A549 (cell line): ENCODE measurements at regions not wholly inside any gene's neighbourhood (a gene's known extent, or its start where the extent isn't known, plus 50 kb on each side); places are given as distances from the start of the nearest gene placed in this dataset.

ENCODE experiments used
- ATAC-seq, 2 experiments: fragments of 200-7000 bp in 1 of 2; fragments of >200 bp in 1 of 2; cut with Nextera tagmentation in 1 of 2; cut with Tn5 transposase in 1 of 2; 3 replicates each; pipeline versions ENCODE4 v1.8.0 to v1.9.1; 2018 to 2020; ENCODE audit warnings: mild to moderate bottlenecking in 1 of 2, moderate library complexity in 1 of 2
- CTCF ChIA-PET: fragments of 300-600 bp; sonication (Branson Sonifier 250); formaldehyde crosslinking; extraction: SDS; loops from one replicate; lab custom pipeline; 2021; ENCODE audit warnings: antibody characterized with exemption, inconsistent platforms; lab: Yijun Ruan, JAX
- POLR2A ChIA-PET: fragments of 350-600 bp; formaldehyde crosslinking; extraction: SDS; loops from one replicate; lab custom pipeline; 2021; ENCODE audit warnings: antibody characterized with exemption, inconsistent platforms; lab: Yijun Ruan, JAX
- DNase-seq, 2 experiments: peaks; one replicate each; pipeline versions ENCODE4 v3.0.0 to v3.0.0-alpha.2; 2011 to 2016; ENCODE audit warnings: low read depth in 1 of 2, low spot score in 1 of 2
- FAIRE-seq: peaks from 2 replicates; lab custom pipeline; 2011; peaks lifted over from hg19 to GRCh38; lab: Jason Lieb, UNC
- H3K27ac ChIP-seq, 2 experiments: fragments of >200 bp; sonication (Bioruptor Twin); formaldehyde crosslinking; 3 replicates each; pipeline ENCODE4 v1.5.1; 2016 to 2017
- H3K4me1 ChIP-seq: fragments of >200 bp; sonication (Bioruptor Twin); formaldehyde crosslinking; 3 replicates; pipeline ENCODE4 v1.6.1; 2016
- H3K4me2 ChIP-seq: fragments of >200 bp; sonication (Bioruptor Twin); formaldehyde crosslinking; 3 replicates; pipeline ENCODE4 v1.6.1; 2016
- H3K4me3 ChIP-seq: fragments of >200 bp; sonication (Bioruptor Twin); formaldehyde crosslinking; 3 replicates; pipeline ENCODE4 v1.5.1; 2016
- H3K9me3 ChIP-seq: fragments of >200 bp; sonication (Bioruptor Twin); formaldehyde crosslinking; 3 replicates; pipeline ENCODE4 v1.6.1; 2016
- CBX8 ChIP-seq: fragments of 200-600 bp; sonication (generic); IDR thresholded peaks from 2 replicates; pipeline ENCODE4 v1.6.1; 2016
- CHD4 ChIP-seq: fragments of 200-600 bp; sonication (generic); IDR thresholded peaks from 2 replicates; pipeline ENCODE4 v1.6.1; 2016; ENCODE audit warnings: antibody characterized with exemption, mild to moderate bottlenecking, borderline replicate concordance
- CTCF ChIP-seq: fragments of >200 bp; sonication (Bioruptor Twin); formaldehyde crosslinking; IDR thresholded peaks from 3 replicates; pipeline ENCODE4 v1.5.1; 2016
- EHF ChIP-seq: fragments of 250-450 bp; sonication (Bioruptor Pico); IDR thresholded peaks from 2 replicates; pipeline ENCODE4 v1.5.0; 2020; ENCODE audit warnings: mild to moderate bottlenecking
- EP300 ChIP-seq, 2 experiments: fragments of >200 bp; sonication (Bioruptor Twin); formaldehyde crosslinking; IDR thresholded peaks; 2 replicates in 1 of 2; 3 replicates in 1 of 2; pipeline ENCODE4 v1.6.1; 2016 to 2017
- FOSB ChIP-seq: fragments of 250-450 bp; sonication (Bioruptor Pico); IDR thresholded peaks from 2 replicates; pipeline ENCODE4 v1.5.0; 2020; ENCODE audit warnings: mild to moderate bottlenecking, moderate library complexity
- HEYL ChIP-seq: fragments of 250-450 bp; sonication (Bioruptor Pico); IDR thresholded peaks from 2 replicates; pipeline ENCODE4 v1.8.0; 2021; ENCODE audit warnings: mild to moderate bottlenecking, moderate library complexity
- JUN ChIP-seq, 2 experiments: fragments of >200 bp; sonication (Bioruptor Twin); formaldehyde crosslinking; IDR thresholded peaks; 2 replicates in 1 of 2; 3 replicates in 1 of 2; pipeline ENCODE4 v1.6.1; 2016 to 2017
- JUNB ChIP-seq: fragments of >200 bp; sonication (Bioruptor Twin); formaldehyde crosslinking; IDR thresholded peaks from 2 replicates; pipeline ENCODE4 v1.6.1; 2016
- KDM5A ChIP-seq: fragments of 200-600 bp; sonication (generic); IDR thresholded peaks from 2 replicates; pipeline ENCODE4 v1.6.1; 2016; ENCODE audit warnings: antibody characterized with exemption, mild to moderate bottlenecking
- NPAS2 ChIP-seq: fragments of 250-450 bp; sonication (Bioruptor Pico); IDR thresholded peaks from 2 replicates; pipeline ENCODE4 v1.8.0; 2022; ENCODE audit warnings: mild to moderate bottlenecking, moderate library complexity, borderline replicate concordance
- NR3C1 ChIP-seq: fragments of >200 bp; sonication (Bioruptor Twin); formaldehyde crosslinking; IDR thresholded peaks from 3 replicates; pipeline ENCODE4 v1.6.1; 2017
- POLR2A ChIP-seq: IDR thresholded peaks from 2 replicates; pipeline ENCODE4 v1.6.1; 2012; ENCODE audit warnings: mild to moderate bottlenecking, low read length
- REST ChIP-seq: fragments of 200-600 bp; sonication (generic); IDR thresholded peaks from 2 replicates; pipeline ENCODE4 v1.6.1; 2016; ENCODE audit warnings: antibody characterized with exemption, mild to moderate bottlenecking, moderate library complexity
- RFX5 ChIP-seq: fragments of 450-650 bp; IDR thresholded peaks from 2 replicates; pipeline ENCODE4 v1.7.1; 2014; ENCODE audit warnings: antibody characterized with exemption, mild to moderate bottlenecking, moderate library complexity
- SMC3 ChIP-seq: fragments of >200 bp; sonication (Bioruptor Twin); formaldehyde crosslinking; IDR thresholded peaks from 3 replicates; pipeline ENCODE4 v1.6.1; 2018; ENCODE audit warnings: inconsistent platforms
- TP53 ChIP-seq: fragments of 250-450 bp; sonication (Bioruptor Pico); IDR thresholded peaks from 2 replicates; pipeline ENCODE4 v1.5.0; 2021; ENCODE audit warnings: mild to moderate bottlenecking, moderate library complexity
- ZFP36 ChIP-seq: fragments of 450-650 bp; IDR thresholded peaks from 2 replicates; pipeline ENCODE4 v1.6.1; 2014; ENCODE audit warnings: borderline replicate concordance; ENCODE audit not compliant: partially characterized antibody
- ZNF302 ChIP-seq: fragments of 250-450 bp; sonication (Bioruptor Pico); IDR thresholded peaks from 2 replicates; pipeline ENCODE4 v1.9.0; 2021; ENCODE audit warnings: inconsistent platforms, mild to moderate bottlenecking, moderate library complexity
- WGBS: methylation state at CpG from one replicate; pipeline ENCODE4 v1.1.6; 2017; ENCODE audit errors: missing lambda C conversion rate; 5-methylcytosine and 5-hydroxymethylcytosine counted together

- H3K9me3 ChIP-seq: peaks cover 7% of the 10 kb centered on the region; the same call in 1 of the 3 replicates
- TF ChIP-seq FOSB (CRISPR knock-in tag): no peak
- ATAC-seq (no peak), DNase-seq (no peak), FAIRE-seq (no peak)
- H3K4me1 ChIP-seq: peaks cover 8% of the 10 kb centered on the region
- no peak overlapping the region for H3K4me2 ChIP-seq
- no peak overlapping the region for H3K27ac ChIP-seq
- ChIA-PET CTCF (interaction anchor here (1.0 kb wide), 1 partner anchor 13 kb away, joined by 3 read pairs; no protein-coding TSS in a partner anchor), POLR2A (no interaction called here)
- H3K4me3 ChIP-seq: no peak overlapping the region
- 91% methylated on average over 3 of the region's 3 CpGs for whole genome bisulfite sequencing
These were observed 101.6 kb downstream of the BCL2L11 start for GRCh38 chr2:111222204-111222866.

GRCh38 chr2:111225856-111226255 lies 105.1 kb downstream of the BCL2L11 start:
- no peak overlapping the region for H3K4me2 ChIP-seq
- H3K4me3 ChIP-seq: no peak overlapping the region
- no peak for DNase-seq
- no peak for FAIRE-seq
- H3K9me3 ChIP-seq: peaks cover 17% of the 10 kb centered on the region; the same call in 2 of the 3 replicates
- CTCF ChIA-PET: no interaction called here
- H3K27ac ChIP-seq: no peak overlapping the region
- POLR2A ChIA-PET: no interaction called here
- 93% methylated on average over 3 of the region's 3 CpGs for WGBS
- TF ChIP-seq CTCF (no peak), NR3C1 (no peak), SMC3 (no peak), REST (no peak), TP53 (CRISPR knock-in tag) (no peak), CBX8 (no peak), JUN (IDR thresholded peaks at IDR 0.05) (no peak), HEYL (CRISPR knock-in tag) (no peak), KDM5A (no peak), EP300 (IDR thresholded peaks at IDR 0.05) (no peak), ZFP36 (no peak), POLR2A (no peak), RFX5 (no peak), JUNB (no peak), NPAS2 (no peak), CHD4 (no peak)
- no peak for ATAC-seq
- peaks cover 8% of the 10 kb centered on the region; the same call in 1 of the 3 replicates for H3K4me1 ChIP-seq

GRCh38 chr2:111226876-111227700 lies 106.4 kb downstream of the BCL2L11 start:
- no peak for FAIRE-seq
- ATAC-seq: no peak
- Histone ChIP-seq H3K27ac (no peak overlapping the region), H3K4me3 (no peak overlapping the region), H3K4me2 (no peak overlapping the region), H3K9me3 (peaks cover 18% of the 10 kb centered on the region; the same call in 2 of the 3 replicates), H3K4me1 (peaks cover 8% of the 10 kb centered on the region; the same call in 1 of the 3 replicates)
- DNase-seq: no peak
- 86% methylated on average over 6 of the region's 6 CpGs for WGBS
- ChIA-PET POLR2A (no interaction called here), CTCF (interaction anchor here (0.9 kb wide), 1 partner anchor 9 kb away, joined by 3 read pairs; no protein-coding TSS in a partner anchor)
- TF ChIP-seq EHF (CRISPR knock-in tag) (no peak), ZNF302 (CRISPR knock-in tag) (no peak), FOSB (CRISPR knock-in tag) (no peak)
